NCI-H2081 (cell line): ENCODE measurements at regions not wholly inside any gene's neighbourhood (a gene's known extent, or its start where the extent isn't known, plus 50 kb on each side); places are given as distances from the start of the nearest gene placed in this dataset.
"Not testable (repeated sequence)": the region's sequence is repeated elsewhere in the genome, so short reads cannot be mapped to it uniquely, and the experiment has no call there.

Experiments
- DNase-seq, 2 experiments: peaks; one replicate each; lab custom pipeline; 2025; lab: John Stamatoyannopoulos, UW

DNA sequence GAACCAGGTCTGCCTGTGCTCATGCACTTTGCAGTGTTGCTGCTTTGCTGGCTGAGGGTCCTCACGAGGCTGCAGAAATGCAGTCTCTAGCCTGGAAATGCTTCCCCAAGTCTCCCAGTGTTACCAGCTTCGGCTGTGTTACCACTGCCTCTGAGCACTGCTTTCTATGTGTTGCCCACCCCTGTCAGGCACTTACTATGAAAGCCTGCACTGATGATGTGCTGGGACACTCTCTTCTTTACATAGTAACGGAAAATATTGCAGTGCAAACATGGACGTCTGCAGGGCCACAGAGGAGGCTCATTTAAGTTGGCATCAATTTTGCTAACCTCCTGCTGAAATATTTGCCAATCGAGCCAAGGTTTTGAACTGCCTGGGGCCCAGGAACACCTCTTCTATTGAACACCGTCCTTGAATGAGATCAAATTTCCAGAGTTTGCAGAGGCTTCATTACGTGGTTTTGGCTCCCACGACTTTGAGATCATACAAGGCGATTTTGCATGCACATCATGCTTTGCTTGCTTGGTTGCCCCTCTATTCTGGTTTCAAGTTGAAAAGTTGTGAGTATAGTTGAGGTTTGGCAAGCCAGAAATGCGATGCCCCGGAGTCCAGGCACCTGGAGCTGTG, 404.7 kb upstream of the PODXL start:
- DNase-seq: peak; percentile 82 to 94

DNA sequence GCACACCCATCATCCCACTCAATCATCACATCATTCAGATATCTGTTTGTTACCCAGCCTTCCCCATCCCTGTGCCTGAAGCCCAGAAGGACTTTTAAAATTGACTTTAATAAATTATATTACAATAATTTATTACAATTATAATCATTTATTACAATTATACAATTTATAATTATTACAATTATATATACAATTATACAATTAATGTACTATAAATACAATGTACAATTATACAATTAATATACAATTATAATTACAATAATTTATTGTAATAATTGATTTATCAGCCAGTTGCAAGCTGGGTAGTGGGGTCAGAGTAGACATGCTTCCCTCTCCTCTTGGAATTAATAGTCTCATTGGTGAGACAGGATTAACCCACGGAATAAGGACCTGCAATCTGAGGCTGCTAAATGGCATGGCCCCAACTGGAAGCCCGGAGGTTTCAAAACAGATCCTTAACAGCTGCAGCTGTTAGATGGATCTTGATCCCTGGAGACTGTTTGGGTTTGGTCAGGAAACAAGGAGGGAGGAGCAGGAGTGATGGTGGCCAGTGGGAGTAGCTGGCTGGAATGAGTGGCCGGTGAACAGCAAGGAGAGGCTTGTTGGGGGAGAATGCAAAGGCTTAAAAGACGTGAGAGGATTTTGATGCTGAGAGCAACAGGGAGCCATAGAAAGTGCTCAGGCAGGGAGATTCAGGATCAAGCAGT, 402.8 kb upstream of the PODXL start:
- no peak for DNase-seq

DNA sequence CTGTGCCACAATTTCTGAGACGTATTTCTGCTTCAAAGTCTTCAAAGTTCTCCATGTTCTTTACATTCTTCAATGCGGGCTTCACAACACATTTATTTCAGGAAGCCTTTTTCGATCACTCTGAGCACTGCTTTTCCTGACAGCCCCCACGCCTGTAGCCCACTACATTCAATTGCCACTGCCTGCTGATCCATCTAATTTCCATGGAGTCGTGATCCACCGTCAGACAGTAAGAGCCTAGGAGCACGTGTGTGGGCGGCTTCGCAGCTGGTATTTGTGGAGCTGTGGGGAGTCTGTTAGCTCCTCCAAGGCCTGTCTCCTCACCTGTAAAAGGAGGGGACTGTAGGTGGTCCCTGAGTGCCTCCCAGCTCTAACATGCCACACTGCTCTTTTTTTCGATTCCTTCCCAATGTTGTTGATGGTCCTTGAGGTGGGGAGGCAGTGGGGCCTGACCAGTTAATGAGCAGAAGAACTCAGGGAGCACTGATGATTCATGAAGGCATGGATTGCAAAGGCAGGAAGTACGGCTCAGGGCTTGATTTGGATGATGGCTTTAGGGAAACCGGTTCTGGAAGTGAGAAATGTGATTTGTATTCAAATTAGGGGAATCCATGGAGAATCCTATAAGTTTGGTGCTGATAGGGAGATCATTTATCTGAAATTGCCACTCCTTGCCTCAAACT, 401.1 kb upstream of the PODXL start:
- no peak for DNase-seq

DNA sequence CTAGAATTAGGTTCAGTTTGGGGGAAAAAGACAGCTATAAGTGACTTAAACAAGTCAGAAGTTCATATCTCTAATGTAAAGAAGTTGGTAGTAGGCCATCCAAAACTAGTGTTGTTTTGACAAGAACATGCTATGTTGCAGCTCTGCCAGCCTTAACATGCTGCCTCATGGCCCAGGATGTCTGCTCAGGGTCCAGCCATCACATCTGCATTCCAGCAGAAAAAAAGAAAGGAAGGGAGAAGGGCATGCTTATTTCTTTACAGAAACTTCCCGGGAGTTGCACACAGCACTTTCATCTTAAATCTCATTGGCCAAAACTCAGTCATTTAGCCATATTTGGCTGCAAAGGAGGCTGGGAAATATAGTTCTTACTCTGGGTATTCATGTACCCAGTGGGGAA, 400.4 kb upstream of the PODXL start:
- no peak for DNase-seq

DNA sequence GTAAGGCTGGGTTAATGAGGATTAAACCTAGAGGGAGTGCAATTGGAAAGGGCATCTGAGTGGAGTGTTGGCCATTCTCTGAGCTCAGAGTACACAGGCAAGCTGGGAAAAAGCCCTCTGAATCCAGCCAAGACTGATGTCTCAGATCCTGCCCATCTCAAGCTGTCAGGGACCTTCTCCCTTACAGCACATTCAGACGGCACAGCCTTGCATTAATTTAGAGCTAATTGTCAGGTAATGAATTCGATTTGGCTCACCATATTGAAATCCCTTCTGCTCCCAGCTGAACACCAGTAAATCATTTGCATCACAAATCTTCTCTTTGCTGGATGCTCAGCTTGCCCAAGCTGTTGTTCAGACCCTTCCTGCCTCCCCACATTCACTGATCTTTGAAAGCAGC, 399.3 kb upstream of the PODXL start:
- DNase-seq: no peak

DNA sequence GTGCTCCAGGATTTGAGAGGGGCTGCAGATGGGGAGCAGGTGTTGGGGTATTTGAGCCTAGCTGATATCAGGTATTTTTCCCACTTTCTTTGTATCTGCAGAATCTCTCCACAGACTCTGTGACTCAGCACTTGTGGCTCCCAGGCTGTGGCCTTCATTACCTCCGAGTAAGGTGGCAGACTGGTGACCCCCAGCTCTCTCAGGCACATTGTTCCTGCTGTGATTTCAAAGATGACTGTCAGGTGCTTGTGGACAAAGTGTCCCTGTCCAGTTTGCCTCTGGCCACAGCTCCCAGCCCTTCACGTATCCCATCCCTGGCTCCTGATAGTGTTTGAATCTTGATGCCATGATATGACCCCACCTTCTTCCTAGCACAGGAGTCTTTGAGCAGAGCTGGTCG, 396.8 kb upstream of the PODXL start:
- DNase-seq: no peak

DNA sequence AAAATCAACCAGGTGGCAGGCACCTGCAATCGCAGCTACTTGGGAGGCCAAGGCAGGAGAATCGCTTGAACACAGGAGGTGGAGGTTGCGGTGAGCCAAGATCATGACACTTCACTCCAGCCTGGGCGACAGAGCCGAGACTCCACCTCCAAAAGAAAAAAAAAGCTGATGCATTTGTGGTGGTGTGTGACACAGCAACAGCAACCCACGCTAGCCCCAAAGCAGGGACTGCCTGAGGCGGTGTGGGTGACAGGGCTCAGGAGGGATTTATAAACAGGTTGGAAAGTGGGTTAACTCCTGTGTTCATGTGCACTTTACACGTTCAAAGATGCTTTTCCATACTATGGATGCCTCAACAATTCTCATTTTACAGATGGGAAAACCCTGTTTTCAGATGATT, 395.9 kb upstream of the PODXL start:
- no peak for DNase-seq

DNA sequence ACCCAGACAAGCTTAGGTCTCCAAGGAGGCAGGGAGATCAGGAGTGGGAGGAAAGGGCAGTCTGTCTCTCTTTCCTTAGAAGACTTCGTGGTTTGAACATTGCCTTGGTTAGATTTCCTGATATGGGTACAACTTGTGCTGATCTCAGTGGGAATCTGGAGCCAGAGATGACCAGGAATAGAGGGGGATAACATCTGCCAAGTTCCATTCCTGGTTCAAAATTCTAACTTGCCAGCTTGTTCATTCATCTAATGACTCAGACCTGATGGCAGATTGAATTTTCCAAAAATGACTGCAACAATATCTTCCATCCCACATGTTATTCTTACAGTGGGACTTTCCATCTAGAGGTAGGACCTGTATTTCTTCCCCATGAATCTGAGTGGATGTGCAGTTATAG, 394.3 kb upstream of the PODXL start:
- DNase-seq: no peak

DNA sequence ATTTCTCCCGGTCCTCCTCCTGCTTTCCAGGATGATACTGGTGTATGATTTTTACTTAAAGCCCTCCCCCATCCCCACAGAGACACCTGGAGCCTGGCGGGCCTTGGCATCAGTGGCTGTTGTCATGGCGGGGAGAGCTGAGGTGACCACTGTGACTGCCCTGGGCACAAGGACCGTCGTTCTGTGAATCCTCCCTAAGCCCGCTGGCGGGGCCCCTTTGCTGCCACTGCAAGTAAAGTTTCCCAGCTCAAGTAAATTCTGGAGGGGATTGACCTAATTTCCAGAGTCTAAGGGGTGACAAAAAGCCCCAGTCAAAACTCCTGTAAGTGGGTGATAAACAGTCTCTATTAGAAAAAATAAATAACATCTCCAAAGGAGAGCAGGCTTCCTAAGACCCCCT, 393.2 kb upstream of the PODXL start:
- no peak for DNase-seq

DNA sequence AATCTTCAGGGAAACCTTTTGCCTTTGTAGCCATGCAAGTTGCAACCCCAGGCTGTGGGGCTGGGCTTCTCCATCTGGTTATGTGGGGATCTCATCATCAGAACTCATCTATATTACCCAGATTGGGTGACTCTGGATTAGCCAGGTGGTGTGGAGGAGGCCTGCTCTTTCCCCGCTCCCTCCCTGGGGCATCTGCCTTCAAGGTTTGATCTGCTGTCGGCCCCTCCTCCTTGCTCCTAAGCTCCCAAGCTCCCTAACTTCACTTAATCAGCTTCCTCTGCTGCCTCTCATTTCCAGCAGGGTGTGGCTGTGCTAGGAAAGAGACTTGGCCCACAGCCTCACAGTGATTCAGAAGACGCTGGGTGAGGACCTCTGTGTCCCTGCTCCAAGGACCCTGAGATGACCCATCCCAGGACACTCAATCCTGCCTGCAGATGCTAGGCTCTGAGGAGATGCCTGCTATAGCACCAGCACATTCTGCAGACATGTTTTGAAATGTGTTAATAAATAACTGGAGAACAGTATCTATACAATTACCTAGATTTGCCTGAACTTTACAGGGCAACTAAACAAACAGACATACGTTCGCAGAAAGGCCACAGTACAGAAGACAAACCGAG, 392.1 kb upstream of the PODXL start:
- no peak for DNase-seq

DNA sequence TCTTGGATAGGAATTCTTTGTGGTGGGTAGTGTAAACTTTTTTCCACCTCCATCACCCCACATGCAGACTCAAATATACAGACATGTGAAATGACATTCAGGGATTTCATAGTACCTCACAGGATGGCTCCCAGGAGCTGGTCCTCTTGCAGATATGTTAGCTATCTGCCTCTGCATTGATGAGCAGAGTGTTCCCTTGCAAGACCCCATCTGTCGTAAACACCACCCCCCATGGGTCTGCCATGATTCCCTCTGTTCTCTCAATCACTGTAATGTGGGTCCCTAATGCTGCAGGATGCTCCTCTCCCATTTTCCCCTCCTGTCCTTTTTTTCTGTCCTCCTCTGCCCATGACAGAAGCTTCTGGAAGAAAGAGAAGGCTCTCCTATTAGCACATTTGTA, 391.2 kb upstream of the PODXL start:
- DNase-seq: no peak

DNA sequence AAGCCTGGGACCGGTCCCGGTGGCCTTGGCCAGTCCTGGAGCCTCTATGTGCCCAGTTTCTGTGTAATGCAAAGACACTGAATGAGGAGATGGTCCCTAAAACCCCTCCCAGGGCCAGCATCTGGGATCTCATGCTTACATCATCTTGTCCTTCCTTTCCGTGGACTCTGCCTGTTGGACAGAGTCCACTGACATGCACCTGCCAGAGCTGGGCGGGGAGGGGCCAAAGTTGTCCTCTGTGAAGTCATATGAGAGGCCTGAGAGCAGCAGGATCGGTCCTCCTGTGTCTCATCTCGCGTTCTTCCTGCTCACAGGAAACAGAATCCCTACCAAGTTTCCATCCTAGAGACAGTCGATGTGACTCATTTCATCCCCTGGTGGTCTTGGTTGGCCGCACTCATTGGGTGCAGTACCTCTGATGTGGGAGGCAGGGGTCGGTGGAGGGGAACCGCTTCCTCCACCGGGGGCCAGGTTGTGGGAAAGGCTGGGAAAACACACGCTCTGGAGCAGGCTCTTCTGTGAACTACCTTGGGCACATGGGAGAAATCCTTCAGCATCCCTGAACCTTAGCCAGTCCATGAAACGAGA, 389.6 kb upstream of the PODXL start:
- DNase-seq: no peak

DNA sequence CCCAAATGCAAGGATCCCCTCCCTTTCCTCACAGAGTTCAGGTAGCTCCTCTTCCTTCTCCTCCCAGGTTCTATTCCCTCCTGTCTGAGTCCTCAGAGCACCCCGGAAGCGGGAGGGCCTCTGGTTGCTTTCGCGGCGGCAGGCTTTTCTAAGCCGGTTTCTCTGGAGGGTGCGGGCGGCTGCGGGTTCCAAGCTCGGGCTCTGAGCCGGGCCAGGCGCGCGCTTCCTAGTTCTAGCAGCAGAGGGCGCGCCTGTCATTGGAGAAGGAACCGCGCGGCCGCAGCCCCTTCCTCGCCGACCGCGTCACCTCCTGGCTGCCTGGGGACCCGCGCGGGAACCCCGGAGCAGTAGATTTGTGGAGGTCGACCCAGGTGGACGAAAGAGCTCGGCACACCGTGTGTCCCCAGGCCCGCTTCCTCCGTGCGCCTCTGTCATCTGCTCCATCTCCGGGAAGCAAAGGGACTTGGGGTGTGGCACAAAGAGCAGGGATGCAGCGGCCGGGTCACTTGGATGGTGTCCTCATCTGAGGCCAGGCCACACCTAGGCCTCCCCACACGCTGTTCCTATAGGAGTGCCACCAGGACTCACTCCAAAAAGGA, 389.0 kb upstream of the PODXL start:
- DNase-seq: peak; percentile 58 to 59

DNA sequence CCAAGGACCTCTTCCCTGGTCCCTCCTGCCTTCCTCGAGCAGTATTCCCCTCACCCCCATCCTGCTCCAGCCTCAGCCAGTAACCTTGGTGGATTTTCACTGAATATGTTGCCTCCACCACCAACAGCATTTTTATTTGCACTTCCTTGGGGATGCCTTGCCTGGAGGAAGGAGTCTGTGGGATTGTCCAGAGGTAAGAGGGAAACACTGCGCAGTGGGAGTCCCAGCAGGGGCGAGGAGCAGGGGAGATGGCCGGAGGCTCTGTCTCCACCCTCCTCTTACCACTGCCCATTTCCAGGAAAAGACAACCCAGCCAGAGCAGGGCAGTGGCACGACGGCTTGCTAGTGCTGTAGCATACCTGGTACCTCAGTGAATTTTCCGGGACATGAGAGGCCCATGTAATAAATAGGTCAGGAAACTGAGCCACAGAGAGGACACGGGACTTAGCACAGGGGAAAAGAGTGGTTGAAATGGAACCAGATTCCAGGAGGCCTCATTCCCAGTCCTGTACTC, 388.2 kb upstream of the PODXL start:
- no peak for DNase-seq

DNA sequence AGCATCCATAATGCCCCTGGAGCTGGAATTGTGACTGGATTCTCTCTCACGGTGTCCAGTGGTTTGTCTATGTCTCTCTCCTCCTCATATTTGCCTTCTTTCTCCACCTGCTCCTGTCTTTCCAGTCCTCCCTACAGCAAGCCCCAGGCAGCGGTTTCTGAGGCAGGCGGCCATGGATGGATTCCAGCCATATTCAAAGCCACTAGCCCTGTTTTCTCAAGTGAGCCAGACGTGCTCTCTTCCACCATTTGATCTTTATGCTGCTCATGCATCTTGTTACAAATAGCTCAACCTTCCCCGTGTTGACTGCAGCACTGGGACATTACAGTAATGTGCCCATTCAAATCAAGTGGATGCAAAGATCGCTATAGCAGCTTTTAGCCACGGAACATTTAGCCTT, 387.2 kb upstream of the PODXL start:
- DNase-seq: no peak

DNA sequence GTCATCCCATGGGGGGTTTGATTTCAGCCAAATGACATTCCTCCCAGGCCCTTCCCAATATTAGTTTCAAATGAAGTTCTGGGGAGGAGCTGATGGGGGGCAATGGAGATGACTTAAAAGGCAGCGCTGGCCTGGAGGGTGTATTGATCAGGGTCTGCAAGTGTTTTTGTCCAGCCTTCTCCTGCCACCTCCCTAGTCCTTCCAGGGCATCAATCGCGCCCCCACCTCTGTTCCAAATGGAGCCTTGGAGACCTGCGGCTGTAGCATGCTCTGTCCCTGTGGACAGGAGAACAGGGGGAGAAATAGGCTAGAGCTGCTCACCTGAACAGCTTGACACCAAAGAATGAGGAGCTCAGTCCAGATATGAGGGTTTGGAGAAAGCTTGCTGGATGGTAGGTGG, 386.8 kb upstream of the PODXL start:
- no peak for DNase-seq

DNA sequence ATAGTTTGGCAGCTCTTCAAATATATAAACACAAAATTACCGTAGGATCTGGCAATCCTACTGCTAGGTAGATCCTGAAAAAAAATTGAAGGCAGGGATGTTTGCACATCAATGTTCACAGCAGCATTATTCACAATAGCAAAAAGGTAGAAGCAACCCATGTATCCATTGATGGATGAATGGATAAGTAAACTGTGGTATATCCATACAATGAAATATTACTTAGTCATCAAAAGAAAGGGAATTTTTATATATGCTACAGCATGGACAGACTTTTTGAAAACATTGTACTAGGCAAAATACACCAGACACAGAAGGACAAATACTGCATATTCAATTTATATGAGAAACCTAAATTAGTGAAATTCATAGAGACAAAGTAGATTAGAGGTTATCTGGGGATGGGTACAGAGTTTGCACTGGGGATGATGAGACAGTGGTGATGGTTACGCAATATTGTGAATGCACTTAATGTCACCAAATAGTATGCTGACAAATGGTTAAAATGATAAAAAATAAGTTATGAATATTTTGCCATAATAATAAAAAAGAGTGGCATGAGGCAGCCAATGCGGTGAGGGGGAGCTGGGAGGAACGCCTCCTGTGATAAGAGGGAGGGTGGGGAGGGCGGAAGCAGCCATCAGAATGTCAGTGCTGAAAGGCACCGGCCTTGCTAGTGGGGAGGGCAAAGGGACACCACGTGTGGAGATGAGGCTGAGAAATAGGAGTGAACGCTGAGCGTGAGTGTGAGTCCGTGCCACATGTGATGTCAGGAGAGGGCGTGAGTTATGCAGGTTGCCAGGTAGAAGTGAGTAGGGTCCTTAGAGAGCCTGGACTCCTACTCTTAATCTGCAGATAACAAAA, 386.1 kb upstream of the PODXL start:
- no peak for DNase-seq

DNA sequence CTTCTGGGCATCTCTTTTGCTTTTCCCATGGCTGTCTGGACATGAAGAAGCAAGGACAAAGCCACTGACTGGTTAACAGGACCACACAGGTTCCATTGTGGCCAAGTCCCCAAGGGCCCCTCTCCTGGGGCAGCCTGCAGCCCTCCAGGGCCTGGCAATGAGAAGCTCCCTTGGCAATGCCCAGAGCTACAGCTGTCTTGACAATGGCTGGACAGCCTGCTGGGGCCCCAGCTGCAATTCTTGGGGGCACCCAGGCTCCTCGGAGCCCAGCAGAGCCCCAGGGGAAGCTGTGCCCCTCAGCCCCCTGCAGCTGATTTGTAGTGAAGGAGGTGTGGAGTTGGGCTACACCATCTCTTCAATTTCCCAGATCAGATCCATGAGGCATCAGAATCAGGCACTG, 384.9 kb upstream of the PODXL start:
- no peak for DNase-seq

DNA sequence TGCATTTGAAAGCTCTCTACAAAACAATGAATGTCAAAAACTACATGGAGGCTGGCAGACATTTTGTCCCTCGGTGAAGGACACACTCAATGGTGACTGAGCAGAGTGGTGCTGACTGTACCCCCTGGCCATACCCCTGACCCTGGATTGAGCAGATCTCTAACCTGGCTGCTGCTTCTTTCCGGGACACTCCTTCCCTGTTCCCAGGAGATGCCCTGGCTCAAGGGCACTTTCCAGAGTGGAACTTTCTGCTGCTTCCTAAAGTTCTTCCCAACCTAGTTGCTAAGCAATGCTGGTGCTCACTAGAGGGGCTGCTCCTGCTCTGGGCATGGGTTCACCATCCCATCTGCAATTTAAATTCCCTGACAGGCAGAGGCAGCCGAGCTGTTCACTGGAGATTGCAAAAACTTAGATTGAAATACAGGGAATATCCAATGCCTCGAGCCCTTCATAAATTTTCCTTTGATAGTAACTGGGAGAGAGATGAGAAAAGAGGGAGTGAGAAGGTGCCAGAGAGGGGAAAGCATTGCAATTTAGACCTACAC, 384.3 kb upstream of the PODXL start:
- DNase-seq: no peak

DNA sequence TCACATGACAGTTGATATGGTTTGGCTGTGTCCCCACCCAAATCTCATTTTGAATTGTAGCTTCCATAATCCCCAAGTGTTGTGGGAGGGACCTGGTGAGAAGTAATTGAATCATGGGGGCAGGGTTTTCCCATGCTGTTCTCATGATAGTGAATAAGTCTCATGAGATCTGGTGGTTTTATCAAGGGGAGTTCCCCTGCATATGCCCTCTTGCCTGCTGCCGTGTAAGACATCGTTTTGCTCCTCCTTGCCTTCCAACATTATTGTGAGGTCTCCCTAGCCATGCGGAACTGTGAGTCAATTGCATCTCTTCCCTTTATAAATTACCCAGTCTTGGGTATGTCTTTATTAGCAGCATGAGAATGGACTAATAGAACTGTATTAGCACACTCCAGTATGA, 382.4 kb upstream of the PODXL start:
- not testable (repeated sequence) for DNase-seq

DNA sequence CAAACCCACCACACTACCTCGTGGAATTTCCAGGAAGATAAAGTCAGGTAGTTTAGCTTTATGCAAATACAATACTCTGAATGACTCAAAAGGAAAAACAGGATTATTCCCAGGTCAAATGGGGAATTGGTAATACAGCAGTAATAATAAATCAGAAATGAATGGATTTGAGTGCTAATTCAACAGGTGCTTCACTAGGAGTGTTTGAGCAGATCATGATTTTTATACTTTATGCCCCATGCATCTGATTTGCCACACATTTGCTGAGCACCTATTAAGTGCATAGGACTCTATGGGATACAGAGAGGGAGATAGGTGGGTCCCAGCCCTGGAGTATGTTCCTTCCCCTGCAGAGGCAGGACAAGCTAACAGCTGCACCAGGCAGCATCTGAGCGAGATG, 381.4 kb upstream of the PODXL start:
- no peak for DNase-seq
